Body of pancreas (tissue), 4 donors: ENCODE measurements at regions not wholly inside any gene's neighbourhood (a gene's known extent, or its start where the extent isn't known, plus 50 kb on each side); places are given as distances from the start of the nearest gene placed in this dataset.

ENCODE experiments used
- ATAC-seq: fragments of 150-250 bp; one replicate; pipeline ENCODE4 v1.9.1; 2016
- DNase-seq, 4 donors: peaks; one replicate each; pipeline ENCODE4 v3.0.0-alpha.2; 2019
- H3K27ac ChIP-seq, 4 donors: fragments of 200-600 bp; sonication (generic); 1 replicate in 3 of 4; 2 replicates in 1 of 4; pipeline versions ENCODE4 v1.5.1 to v1.6.1; 2016 to 2019; ENCODE audit warnings: mild to moderate bottlenecking in 1 of 4, mixed read lengths in 1 of 4, moderate library complexity in 1 of 4
- H3K27me3 ChIP-seq, 2 donors: fragments of 200-600 bp; sonication (generic); one replicate each; pipeline ENCODE4 v1.6.0; 2016; ENCODE audit warnings: mild to moderate bottlenecking in 1 of 2
- H3K36me3 ChIP-seq, 2 donors: fragments of 200-600 bp; sonication (generic); replicated peaks in 1 of 2; 2 replicates each; pipeline ENCODE4 v1.5.1; 2016; ENCODE audit warnings: low read depth in 2 of 2; ENCODE audit not compliant: insufficient read depth in 1 of 2
- H3K4me1 ChIP-seq: fragments of 200-600 bp; sonication (generic); one replicate; pipeline ENCODE4 v1.6.0; 2016
- H3K4me3 ChIP-seq, 2 donors: fragments of 200-600 bp; sonication (generic); 1 replicate in 1 of 2; 2 replicates in 1 of 2; pipeline ENCODE4 v1.5.1; 2016 to 2019
- H3K9me3 ChIP-seq, 3 donors: fragments of 200-600 bp; sonication (generic); 1 replicate in 2 of 3; 2 replicates in 1 of 3; pipeline ENCODE4 v1.5.1; 2016
- POLR2A ChIP-seq, 3 donors: fragments of 450-650 bp; IDR thresholded peaks; one replicate each; pipeline ENCODE4 v1.6.1; 2016; ENCODE audit warnings: antibody characterized with exemption in 3 of 3, mild to moderate bottlenecking in 2 of 3
- WGBS, 2 donors: methylation state at CpG; one replicate each; pipeline ENCODE4 v1.1.5; 2017; 5-methylcytosine and 5-hydroxymethylcytosine counted together
- intact Hi-C: fragments of 100-400 bp; cut with DNase I; formaldehyde crosslinking; loops from one replicate; pipeline ENCODE4 v1.15.1; 2023
- TF ChIP-seq, protein P1 (sequence below), 7 experiments: fragments of 450-650 bp in 4 of 7; fragments of 200-600 bp in 3 of 7; sonication (generic) in 3 of 7; IDR thresholded peaks; one replicate each; pipeline ENCODE4 v1.5.1; 2016 to 2019; ENCODE audit warnings: antibody characterized with exemption in 7 of 7

DNA sequence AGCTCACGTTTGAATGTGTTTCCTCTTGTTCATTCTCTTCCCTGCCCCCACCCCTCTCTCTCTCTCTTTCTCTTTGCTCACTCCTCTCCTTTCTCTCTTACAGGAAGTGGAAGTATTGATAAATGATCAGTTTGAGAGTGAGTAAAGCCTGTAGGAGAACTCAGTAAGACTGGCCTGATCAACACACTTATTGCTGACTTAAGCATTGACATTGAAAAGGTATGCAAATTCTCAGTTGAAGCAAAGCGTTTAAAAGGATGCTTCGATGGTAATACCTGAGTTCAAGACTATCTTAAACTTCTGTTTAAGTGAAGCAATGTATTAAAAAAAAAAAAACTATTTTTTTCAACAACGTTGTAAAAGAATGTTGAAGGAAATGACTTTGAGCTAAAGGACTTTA, 115.7 kb upstream of the DDX18 start:
- Histone ChIP-seq H3K27ac (no peak overlapping the region), H3K4me1 (no peaks in the 10 kb centered on the region), H3K9me3 (no peaks in the 10 kb centered on the region), H3K4me3 (no peak overlapping the region), H3K36me3 (no peaks in the 10 kb centered on the region), H3K27me3 (no peaks in the 10 kb centered on the region)
- DNase-seq (no peak), ATAC-seq (no peak)
- 40 to 56% methylated on average over 4 of the region's 4 CpGs for WGBS, 2 donors
- intact Hi-C loops: no loop called here
- TF ChIP-seq POLR2A (IDR thresholded peaks at IDR 0.05): no peak
- TF ChIP-seq, protein P1, sequence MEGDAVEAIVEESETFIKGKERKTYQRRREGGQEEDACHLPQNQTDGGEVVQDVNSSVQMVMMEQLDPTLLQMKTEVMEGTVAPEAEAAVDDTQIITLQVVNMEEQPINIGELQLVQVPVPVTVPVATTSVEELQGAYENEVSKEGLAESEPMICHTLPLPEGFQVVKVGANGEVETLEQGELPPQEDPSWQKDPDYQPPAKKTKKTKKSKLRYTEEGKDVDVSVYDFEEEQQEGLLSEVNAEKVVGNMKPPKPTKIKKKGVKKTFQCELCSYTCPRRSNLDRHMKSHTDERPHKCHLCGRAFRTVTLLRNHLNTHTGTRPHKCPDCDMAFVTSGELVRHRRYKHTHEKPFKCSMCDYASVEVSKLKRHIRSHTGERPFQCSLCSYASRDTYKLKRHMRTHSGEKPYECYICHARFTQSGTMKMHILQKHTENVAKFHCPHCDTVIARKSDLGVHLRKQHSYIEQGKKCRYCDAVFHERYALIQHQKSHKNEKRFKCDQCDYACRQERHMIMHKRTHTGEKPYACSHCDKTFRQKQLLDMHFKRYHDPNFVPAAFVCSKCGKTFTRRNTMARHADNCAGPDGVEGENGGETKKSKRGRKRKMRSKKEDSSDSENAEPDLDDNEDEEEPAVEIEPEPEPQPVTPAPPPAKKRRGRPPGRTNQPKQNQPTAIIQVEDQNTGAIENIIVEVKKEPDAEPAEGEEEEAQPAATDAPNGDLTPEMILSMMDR (IDR thresholded peaks at IDR 0.05): no peak

DNA sequence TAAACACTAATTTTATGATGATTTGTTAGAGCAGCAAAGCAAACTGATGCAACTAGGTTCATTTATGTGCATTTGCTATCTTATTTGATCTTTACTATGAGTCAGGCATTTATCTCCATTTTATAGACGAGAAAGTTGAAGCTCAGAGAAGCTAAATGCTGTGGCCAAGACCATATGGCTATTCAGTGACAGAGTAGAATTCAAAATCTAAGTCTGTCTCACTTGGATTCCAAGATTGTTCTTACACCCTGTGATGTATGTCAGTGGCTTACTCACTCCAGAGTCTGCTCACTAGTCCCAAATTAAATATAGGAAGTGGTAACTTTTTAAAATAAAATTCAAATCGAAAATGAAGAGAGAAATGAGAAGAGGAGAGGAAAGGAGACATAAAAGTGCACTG, 114.0 kb upstream of the DDX18 start:
- DNase-seq (no peak), ATAC-seq (no peak)
- TF ChIP-seq, protein P1 (IDR thresholded peaks at IDR 0.05): no peak
- no peak for TF ChIP-seq POLR2A (IDR thresholded peaks at IDR 0.05)
- 15 to 25% methylated on average over 2 of the region's 2 CpGs for WGBS, 2 donors
- no peaks in the 10 kb centered on the region for H3K36me3 ChIP-seq
- H3K27me3 ChIP-seq: no peaks in the 10 kb centered on the region
- no peak overlapping the region for H3K4me3 ChIP-seq
- intact Hi-C loops: no loop called here
- no peaks in the 10 kb centered on the region for H3K9me3 ChIP-seq
- H3K27ac ChIP-seq: no peak overlapping the region
- no peaks in the 10 kb centered on the region for H3K4me1 ChIP-seq

DNA sequence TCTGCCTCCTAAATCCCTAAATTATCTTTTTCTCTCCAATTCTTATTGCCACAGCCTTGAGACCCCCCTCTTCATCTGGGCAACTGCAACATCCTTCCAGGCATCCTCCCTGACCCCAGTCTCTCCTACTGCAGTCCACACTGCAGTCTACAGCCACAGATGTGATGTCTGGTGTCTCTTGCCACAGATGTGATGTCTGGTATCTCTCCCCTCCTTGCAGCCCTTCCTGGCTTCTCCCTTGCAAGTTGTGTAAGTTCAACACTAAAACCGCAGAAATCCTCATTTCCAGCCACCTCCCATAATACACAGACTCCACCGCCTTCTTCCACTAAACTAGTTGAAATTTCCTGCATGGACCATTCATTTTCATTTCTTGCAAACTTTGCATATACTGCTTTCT, 113.1 kb upstream of the DDX18 start:
- intact Hi-C loops: no loop called here
- no peaks in the 10 kb centered on the region for H3K4me1 ChIP-seq
- ATAC-seq: no peak

DNA sequence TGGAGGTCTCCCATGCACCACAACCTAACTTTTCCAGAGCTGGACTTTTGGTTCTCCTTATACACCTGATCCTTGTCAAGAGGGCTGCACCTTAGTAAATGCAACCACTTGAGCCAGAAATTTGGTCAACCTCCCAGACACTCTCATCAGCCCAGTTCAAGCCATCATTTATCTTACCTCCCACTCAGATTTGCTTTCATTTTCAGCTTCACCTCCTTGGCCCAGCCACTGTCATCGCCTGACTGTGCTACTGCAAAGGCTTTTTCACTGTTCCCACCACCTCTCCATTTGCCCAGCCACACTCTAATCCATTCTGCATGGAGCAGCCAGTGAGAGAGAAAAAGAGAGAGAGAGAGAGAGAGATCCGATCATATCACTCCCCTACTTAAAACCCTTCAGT, 112.4 kb upstream of the DDX18 start:
- no peak overlapping the region for H3K4me3 ChIP-seq
- H3K9me3 ChIP-seq: no peaks in the 10 kb centered on the region
- WGBS, 2 donors: 64 to 66% methylated on average over 2 of the region's 2 CpGs
- TF ChIP-seq, protein P1 (IDR thresholded peaks at IDR 0.05): no peak
- TF ChIP-seq POLR2A (IDR thresholded peaks at IDR 0.05): no peak
- no peaks in the 10 kb centered on the region for H3K36me3 ChIP-seq
- DNase-seq: no peak
- H3K27ac ChIP-seq: no peak overlapping the region
- H3K27me3 ChIP-seq: no peaks in the 10 kb centered on the region
- ATAC-seq: no peak
- H3K4me1 ChIP-seq: no peaks in the 10 kb centered on the region
- intact Hi-C loops: no loop called here

More for the DNA sequence above, 113.1 kb upstream of the DDX18 start:
- Histone ChIP-seq H3K36me3 (no peaks in the 10 kb centered on the region), H3K4me3 (no peak overlapping the region), H3K27me3 (no peaks in the 10 kb centered on the region), H3K27ac (no peak overlapping the region), H3K9me3 (no peaks in the 10 kb centered on the region)
- WGBS, 2 donors: 85 to 87% methylated on average over 2 of the region's 2 CpGs
- no peak for DNase-seq
- TF ChIP-seq, protein P1 (IDR thresholded peaks at IDR 0.05): no peak
- TF ChIP-seq POLR2A (IDR thresholded peaks at IDR 0.05): no peak

DNA sequence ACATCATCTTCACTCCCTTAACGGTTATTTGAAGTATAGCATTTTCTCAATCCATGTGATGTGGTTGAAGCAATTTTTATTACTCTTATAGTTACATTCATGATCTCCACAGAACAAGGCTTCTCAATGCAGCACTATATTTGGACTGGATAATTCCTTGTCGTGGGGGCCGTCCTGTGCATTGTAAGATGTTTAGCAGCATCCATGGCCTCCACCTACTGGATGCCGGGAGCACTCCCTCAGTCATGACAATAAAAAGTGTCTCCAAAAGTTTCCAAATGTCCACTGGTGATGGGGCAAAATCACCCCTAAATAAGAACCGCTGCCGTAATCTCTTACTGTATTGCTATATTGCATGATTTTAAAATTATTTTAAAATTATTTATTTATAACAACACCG, 110.6 kb upstream of the DDX18 start:
- Histone ChIP-seq H3K27me3 (no peaks in the 10 kb centered on the region), H3K27ac (no peak overlapping the region), H3K36me3 (no peaks in the 10 kb centered on the region), H3K4me3 (no peak overlapping the region), H3K4me1 (no peaks in the 10 kb centered on the region), H3K9me3 (no peaks in the 10 kb centered on the region)
- 74 to 78% methylated on average over 7 of the region's 7 CpGs for WGBS, 2 donors
- DNase-seq (no peak), ATAC-seq (no peak)
- TF ChIP-seq, protein P1 (IDR thresholded peaks at IDR 0.05): no peak
- no peak for TF ChIP-seq POLR2A (IDR thresholded peaks at IDR 0.05)
- intact Hi-C loops: no loop called here
